ENCODE measurements at regions not wholly inside any gene's neighbourhood (a gene's known extent, or its start where the extent isn't known, plus 50 kb on each side); places are given as distances from the start of the nearest gene placed in this dataset.

DNA sequence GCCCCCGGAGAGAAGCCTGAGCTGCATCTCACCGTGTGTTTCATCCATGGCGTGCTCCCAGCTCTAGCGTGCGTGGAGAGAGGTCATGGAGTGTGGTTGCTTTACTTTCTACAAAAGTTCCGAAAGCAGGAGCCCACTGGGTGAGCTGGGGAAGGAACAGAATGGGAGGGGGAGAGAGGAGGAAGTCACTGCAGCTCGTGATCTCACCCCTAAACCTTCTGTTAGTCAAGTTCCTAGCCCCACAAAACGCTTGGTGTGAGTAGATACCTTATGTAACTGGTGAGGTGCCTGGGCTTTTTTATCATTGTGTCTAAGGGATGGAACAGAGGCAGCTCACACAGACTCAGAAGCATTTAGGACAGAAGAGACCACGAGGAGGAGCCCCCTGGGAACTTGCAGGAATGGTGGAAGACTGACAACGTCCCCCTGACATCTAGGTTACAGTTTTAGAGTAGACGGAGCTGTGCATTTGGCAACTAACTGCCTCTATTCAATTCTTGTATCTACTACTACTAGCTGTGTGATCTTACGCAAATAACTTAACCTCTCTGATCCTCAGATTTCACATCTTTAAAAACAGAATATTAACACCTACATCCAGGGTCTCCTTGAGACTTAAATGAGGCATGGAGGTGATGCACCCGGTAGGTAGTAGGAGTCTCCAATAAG is 123.3 kb downstream of the ARL4C start:
- POLR2A ChIA-PET, result no interaction called here
- H3K9ac ChIP-seq (ENCODE audit: low read length), result no peak overlapping the region
- no peak for DNase-seq (ENCODE audit: low read depth, low spot score)

More for the DNA sequence above, 123.3 kb downstream of the ARL4C start:
- TF ChIP-seq, protein P1, sequence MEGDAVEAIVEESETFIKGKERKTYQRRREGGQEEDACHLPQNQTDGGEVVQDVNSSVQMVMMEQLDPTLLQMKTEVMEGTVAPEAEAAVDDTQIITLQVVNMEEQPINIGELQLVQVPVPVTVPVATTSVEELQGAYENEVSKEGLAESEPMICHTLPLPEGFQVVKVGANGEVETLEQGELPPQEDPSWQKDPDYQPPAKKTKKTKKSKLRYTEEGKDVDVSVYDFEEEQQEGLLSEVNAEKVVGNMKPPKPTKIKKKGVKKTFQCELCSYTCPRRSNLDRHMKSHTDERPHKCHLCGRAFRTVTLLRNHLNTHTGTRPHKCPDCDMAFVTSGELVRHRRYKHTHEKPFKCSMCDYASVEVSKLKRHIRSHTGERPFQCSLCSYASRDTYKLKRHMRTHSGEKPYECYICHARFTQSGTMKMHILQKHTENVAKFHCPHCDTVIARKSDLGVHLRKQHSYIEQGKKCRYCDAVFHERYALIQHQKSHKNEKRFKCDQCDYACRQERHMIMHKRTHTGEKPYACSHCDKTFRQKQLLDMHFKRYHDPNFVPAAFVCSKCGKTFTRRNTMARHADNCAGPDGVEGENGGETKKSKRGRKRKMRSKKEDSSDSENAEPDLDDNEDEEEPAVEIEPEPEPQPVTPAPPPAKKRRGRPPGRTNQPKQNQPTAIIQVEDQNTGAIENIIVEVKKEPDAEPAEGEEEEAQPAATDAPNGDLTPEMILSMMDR (IDR thresholded peaks at IDR 0.05 in 2 of 3, conservative IDR thresholded peaks at IDR 0.05 in 1 of 3; ENCODE audit: borderline replicate concordance in 1 of 3, insufficient read depth in 1 of 3, low read depth in 2 of 3, low read length in 2 of 3), result no peak
- TF ChIP-seq SP1 (IDR thresholded peaks at IDR 0.05; ENCODE audit: low read depth) (no peak), TCF7L2 (IDR thresholded peaks at IDR 0.05; ENCODE audit: borderline replicate concordance, extremely low read depth, insufficient read depth, insufficient read length) (no peak), EZH2phosphoT487 (IDR thresholded peaks at IDR 0.05; ENCODE audit: borderline replicate concordance) (no peak), MAX (IDR thresholded peaks at IDR 0.05) (no peak), CBX3 (IDR thresholded peaks at IDR 0.05; ENCODE audit: low read depth) (no peak), ELF1 (IDR thresholded peaks at IDR 0.05; ENCODE audit: borderline replicate concordance, low read depth) (no peak), EZH2 (IDR thresholded peaks at IDR 0.05) (no peak), JUND (IDR thresholded peaks at IDR 0.05) (no peak), REST (IDR thresholded peaks at IDR 0.05; ENCODE audit: low read depth) (no peak), ZNF274 (IDR thresholded peaks at IDR 0.05; ENCODE audit: low read depth, low read length) (no peak), CEBPB (IDR thresholded peaks at IDR 0.05; ENCODE audit: low read depth) (no peak), EGR1 (IDR thresholded peaks at IDR 0.05; ENCODE audit: low read depth) (no peak)
- TF ChIP-seq, protein P2, sequence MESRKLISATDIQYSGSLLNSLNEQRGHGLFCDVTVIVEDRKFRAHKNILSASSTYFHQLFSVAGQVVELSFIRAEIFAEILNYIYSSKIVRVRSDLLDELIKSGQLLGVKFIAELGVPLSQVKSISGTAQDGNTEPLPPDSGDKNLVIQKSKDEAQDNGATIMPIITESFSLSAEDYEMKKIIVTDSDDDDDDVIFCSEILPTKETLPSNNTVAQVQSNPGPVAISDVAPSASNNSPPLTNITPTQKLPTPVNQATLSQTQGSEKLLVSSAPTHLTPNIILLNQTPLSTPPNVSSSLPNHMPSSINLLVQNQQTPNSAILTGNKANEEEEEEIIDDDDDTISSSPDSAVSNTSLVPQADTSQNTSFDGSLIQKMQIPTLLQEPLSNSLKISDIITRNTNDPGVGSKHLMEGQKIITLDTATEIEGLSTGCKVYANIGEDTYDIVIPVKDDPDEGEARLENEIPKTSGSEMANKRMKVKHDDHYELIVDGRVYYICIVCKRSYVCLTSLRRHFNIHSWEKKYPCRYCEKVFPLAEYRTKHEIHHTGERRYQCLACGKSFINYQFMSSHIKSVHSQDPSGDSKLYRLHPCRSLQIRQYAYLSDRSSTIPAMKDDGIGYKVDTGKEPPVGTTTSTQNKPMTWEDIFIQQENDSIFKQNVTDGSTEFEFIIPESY (IDR thresholded peaks at IDR 0.05; ENCODE audit: extremely low read depth, insufficient replicate concordance, low read length), result no peak
- no peak overlapping the region for H3K4me3 ChIP-seq (replicated peaks in 1 of 2; ENCODE audit: low read depth in 1 of 2, low read length in 2 of 2)
- H2AFZ ChIP-seq (ENCODE audit: low read depth, low read length, poor library complexity, severe bottlenecking), result peak overlapping the region; percentile 58
- ChIA-PET CTCF (no interaction called here), RAD21 (ENCODE audit: low non-redundant PET in 1 of 2, low total read pairs in 2 of 2, uncharacterized antibody in 2 of 2, unreplicated experiment in 2 of 2) (no interaction called here)
- peaks cover 13 to 44% of the 10 kb centered on the region in 2 experiments; a peak in 3 of 4 replicates for H3K4me1 ChIP-seq (ENCODE audit: control insufficient read depth in 1 of 2, insufficient read depth in 2 of 2, low read length in 2 of 2)
- H3K27me3 ChIP-seq (ENCODE audit: insufficient read depth, low read length), result no peaks in the 10 kb centered on the region; the same call in 1 of the 2 replicates
- intact Hi-C loops (cut with micrococcal nuclease), result no loop called here
- no peak for ATAC-seq
- H3K36me3 ChIP-seq (ENCODE audit: control insufficient read depth in 1 of 2, insufficient read depth in 2 of 2, low read length in 2 of 2), result no peaks in the 10 kb centered on the region
- no TSS peak for BruUV-seq (replicated peaks)
- H3K79me2 ChIP-seq (ENCODE audit: insufficient read depth, low read length), result no peaks in the 10 kb centered on the region
- H3K4me2 ChIP-seq (ENCODE audit: low read length), result no peak overlapping the region
- no peaks in the 10 kb centered on the region for H4K20me1 ChIP-seq (ENCODE audit: insufficient read depth)
- H3K9me3 ChIP-seq (ENCODE audit: control insufficient read depth in 1 of 2, insufficient read depth in 1 of 2, low read depth in 1 of 2, low read length in 2 of 2), result no peaks in the 10 kb centered on the region
- no peaks in the 10 kb centered on the region for H3K9me2 ChIP-seq (ENCODE audit: insufficient read depth)
- no peak overlapping the region for H3K27ac ChIP-seq (ENCODE audit: low read depth, low read length)

All from HCT116 (cell line).